ENCODE measurements at regions not wholly inside any gene's neighbourhood (a gene's known extent, or its start where the extent isn't known, plus 50 kb on each side); places are given as distances from the start of the nearest gene placed in this dataset.
A peak's percentile ranks its signal among the peaks of the same experiment; 100 is the strongest.

- peaks cover 8% of the 10 kb centered on the region; the same call in 1 of the 2 replicates for H3K9me3 ChIP-seq (ENCODE audit: control insufficient read depth, insufficient read depth, low read depth, low read length)
- no peak for DNase-seq (ENCODE audit: low read depth, low spot score)
- no peak for ATAC-seq
- intact Hi-C loops (cut with micrococcal nuclease; ENCODE audit: unreplicated experiment) = no loop called here
- ChIA-PET POLR2A (interaction anchor here (0.7 kb wide), 2 partner anchors 77 to 185 kb away, joined by 3 to 6 read pairs; no protein-coding TSS in a partner anchor), CTCF (no interaction called here)
- no TSS peak for BruUV-seq (replicated peaks)
- no peak overlapping the region for H3K4me3 ChIP-seq (ENCODE audit: low read depth in 2 of 2, low read length in 2 of 2)
- peak overlapping the region; percentile 99 for H3K27ac ChIP-seq (ENCODE audit: low read length)
- no peaks in the 10 kb centered on the region for H3K36me3 ChIP-seq (ENCODE audit: control insufficient read depth, insufficient read depth, low read length)
- TF ChIP-seq CTCF (IDR thresholded peaks at IDR 0.05) = no peak
- TF ChIP-seq REST (IDR thresholded peaks at IDR 0.05; ENCODE audit: insufficient read depth in 1 of 2, low read depth in 2 of 2, low read length in 1 of 2) = no peak
- TF ChIP-seq POLR2AphosphoS5 (IDR thresholded peaks at IDR 0.05; ENCODE audit: low read depth, low read length) = no peak
- TF ChIP-seq TCF7L2 (IDR thresholded peaks at IDR 0.05; ENCODE audit: low read depth, low read length) = no peak
- no peak for TF ChIP-seq SIN3A (IDR thresholded peaks at IDR 0.05; ENCODE audit: borderline replicate concordance, insufficient read depth, low read depth, low read length)
- H3K4me1 ChIP-seq (ENCODE audit: control insufficient read depth, insufficient read depth, low read length) = peaks cover 38% of the 10 kb centered on the region
- in situ Hi-C loops (cut with HindIII; ENCODE audit: low pct_unique_long_range_greater_than_20kb, low sequenced_read_pairs) = no loop called here
- H3K27me3 ChIP-seq (ENCODE audit: control insufficient read depth, insufficient read depth, low read length) = no peaks in the 10 kb centered on the region
Measured at GRCh38 chr1:234773936-234774677, 164.1 kb upstream of the IRF2BP2 start.

- peak overlapping the region; percentile 99 for H3K27ac ChIP-seq (ENCODE audit: low read length)
- TF ChIP-seq TCF7L2 (IDR thresholded peaks at IDR 0.05; ENCODE audit: low read depth, low read length) = peak; percentile 98
- TF ChIP-seq POLR2AphosphoS5 (IDR thresholded peaks at IDR 0.05; ENCODE audit: low read depth, low read length) = peak; percentile 68; the same call in 1 of the 2 replicates
- TF ChIP-seq SIN3A (IDR thresholded peaks at IDR 0.05; ENCODE audit: borderline replicate concordance, insufficient read depth, low read depth, low read length) = no peak
- ChIA-PET CTCF (interaction anchor here (0.6 kb wide), 1 partner anchor 147 kb away, joined by 4 read pairs; no protein-coding TSS in a partner anchor), POLR2A (interaction anchor here (0.6 to 1.6 kb wide), 8 partner anchors 21 to 1777 kb away, joined by 3 to 16 read pairs (median 4); no protein-coding TSS in a partner anchor)
- BruUV-seq (replicated peaks) = no TSS peak
- no peaks in the 10 kb centered on the region for H3K36me3 ChIP-seq (ENCODE audit: control insufficient read depth, insufficient read depth, low read length)
- H3K27me3 ChIP-seq (ENCODE audit: control insufficient read depth, insufficient read depth, low read length) = no peaks in the 10 kb centered on the region
- intact Hi-C loops (cut with micrococcal nuclease; ENCODE audit: unreplicated experiment) = no loop called here
- ATAC-seq (peak; percentile 97), DNase-seq (ENCODE audit: low read depth, low spot score) (peak; percentile 95)
- peaks cover 8% of the 10 kb centered on the region; the same call in 1 of the 2 replicates for H3K9me3 ChIP-seq (ENCODE audit: control insufficient read depth, insufficient read depth, low read depth, low read length)
- peaks cover 45% of the 10 kb centered on the region for H3K4me1 ChIP-seq (ENCODE audit: control insufficient read depth, insufficient read depth, low read length)
- no peak overlapping the region; a peak in 2 of 4 replicates for H3K4me3 ChIP-seq (ENCODE audit: low read depth in 2 of 2, low read length in 2 of 2)
- in situ Hi-C loops (cut with HindIII; ENCODE audit: low pct_unique_long_range_greater_than_20kb, low sequenced_read_pairs) = no loop called here
Measured at GRCh38 chr1:234772345-234773147, 162.6 kb upstream of the IRF2BP2 start.

Data from Panc1 (cell line).